C1 segment of cervical spinal cord (tissue), 14 donors: ENCODE measurements at regions not wholly inside any gene's neighbourhood (a gene's known extent, or its start where the extent isn't known, plus 50 kb on each side); places are given as distances from the start of the nearest gene placed in this dataset.
A peak's percentile ranks its signal among the peaks of the same experiment; 100 is the strongest.

Source experiments
- DNase-seq, 14 donors: peaks; one replicate each; lab custom pipeline; 2025; lab: John Stamatoyannopoulos, UW

DNA sequence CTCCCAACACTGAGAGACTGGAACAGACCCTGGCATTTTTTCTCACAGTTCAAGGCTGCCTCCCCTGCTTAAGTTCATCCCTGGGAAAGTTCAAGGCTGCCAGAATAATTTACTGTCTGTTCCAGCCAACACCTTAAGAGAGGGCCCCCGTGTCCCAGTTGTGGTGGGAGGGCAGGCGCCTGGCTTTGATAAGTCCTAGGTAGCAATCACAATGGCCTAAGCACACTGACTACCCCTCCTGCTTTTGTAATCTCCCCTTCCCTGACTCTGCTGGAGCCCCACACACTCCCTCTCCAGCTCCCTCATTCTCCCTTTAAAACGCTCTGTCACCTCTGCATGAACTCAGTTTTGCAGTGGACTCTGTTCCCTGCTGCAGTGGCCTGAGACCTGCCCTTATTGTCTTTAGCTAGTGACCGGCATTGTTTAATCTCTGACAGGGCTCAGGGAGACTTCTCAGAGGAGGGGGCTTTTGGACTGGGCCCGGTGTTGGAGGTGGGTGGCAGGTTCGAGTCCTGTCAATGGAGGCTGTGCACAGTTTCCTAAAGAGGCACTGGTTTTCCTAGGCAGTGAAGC is 507.2 kb downstream of the TBC1D22A start:
- DNase-seq = no peak

DNA sequence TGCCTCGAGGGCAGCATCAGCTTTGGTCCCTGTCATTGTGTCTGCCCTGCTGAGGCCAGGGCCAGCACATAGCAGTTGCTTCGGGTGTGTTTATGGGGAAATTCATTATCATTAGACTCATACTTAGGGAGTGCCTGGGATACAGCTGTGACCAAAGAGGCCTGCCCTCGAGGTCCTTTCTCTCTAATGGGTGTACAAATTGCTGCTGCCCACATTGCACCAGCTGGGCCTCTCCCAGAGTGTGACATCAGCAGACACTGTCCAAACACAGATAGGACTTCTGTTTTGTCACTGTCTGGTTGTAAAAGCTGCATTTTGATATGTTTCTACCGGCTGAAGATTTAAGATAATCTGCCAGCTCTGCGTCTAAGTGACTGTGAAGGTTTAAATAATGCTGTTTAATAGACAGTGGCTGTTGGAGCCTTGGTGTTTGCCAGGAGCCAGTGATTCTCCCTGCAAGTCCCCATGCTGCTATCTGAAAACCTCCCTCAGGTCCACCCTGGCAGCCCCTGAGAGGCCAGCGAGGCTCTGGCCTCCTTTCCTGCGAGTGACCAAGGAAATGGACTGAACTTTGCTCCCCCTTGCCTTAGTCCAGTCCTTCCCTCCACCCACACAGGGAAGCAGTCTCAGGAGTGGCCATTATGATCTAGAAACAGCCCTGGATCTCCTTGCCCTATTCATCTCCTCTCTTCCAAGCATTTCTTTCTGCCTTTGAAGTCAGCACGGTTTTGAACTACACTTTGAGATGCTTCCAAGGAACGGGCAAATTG is 505.2 kb downstream of the TBC1D22A start:
- DNase-seq = no peak

DNA sequence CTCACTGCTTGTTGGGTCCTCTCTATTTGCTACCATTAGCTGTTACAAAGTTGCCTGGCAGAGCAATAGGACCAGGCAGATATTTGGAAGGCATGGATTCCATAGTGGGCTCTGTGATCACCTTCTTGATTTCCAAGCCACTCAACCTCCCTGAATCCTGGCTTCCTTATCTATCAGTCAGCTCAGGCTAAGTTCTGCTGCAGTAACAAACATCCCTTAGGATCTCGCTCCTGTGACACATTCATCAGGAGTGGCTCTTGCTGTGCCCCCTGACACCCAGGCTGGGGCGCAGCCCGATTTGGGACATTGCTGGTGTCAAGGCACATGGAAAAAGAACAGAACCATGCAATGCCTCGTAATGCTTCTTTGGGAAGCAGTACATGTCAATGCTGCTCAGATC is 503.9 kb downstream of the TBC1D22A start:
- DNase-seq = no peak

DNA sequence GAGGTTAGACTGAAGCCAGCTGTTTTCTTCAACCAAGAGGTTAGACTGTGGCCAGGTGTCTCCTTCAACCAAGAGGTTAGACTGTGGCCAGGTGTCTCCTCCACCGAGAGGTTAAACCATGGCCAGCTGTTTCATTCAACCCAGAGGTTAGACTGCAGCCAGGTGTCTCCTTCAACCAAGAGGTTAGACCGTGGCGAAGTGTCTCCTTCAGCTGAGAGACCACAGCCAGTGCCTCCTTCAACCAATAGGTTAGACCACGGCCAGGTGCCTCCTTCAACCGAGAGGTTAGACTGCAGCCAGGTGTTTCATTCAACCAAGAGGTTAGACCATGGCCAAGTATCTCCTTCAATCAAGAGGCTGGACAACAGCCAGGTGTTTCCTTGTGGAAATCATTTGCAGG is 498.1 kb downstream of the TBC1D22A start:
- DNase-seq = no peak

DNA sequence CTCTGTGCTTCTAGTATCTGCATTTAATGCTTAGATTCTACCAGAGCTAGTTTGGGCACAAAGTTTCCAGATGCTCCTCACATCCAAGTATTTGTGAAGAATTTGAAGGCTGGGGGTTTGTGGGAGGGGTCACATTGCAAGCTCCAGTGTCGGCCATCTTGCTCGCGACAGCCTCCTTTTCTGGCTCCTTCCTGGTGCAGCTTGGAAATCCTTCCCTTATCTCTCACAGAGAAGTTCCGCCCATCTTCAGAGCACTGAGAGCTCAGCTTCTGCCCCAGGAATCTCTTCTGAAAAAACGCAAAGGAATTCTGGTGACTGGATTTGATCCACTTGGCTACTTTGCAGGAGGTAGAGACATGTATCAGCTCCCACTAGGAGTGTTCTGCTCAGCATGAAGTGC is 497.5 kb downstream of the TBC1D22A start:
- no peak for DNase-seq

DNA sequence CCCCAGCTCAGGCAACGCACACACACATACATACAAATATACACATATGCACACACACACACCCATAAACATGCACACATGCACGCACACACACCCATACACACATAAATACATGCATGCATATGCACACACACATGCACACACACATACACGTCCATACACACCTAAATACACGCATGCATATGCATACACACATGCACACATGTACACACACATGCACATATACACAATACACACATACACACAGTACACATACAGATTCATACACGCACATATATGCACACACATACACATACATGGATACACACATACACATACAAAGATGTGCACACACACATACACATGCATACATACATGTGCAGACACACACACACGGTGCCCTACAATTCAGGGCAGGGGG is 496.6 kb downstream of the TBC1D22A start:
- no peak for DNase-seq

DNA sequence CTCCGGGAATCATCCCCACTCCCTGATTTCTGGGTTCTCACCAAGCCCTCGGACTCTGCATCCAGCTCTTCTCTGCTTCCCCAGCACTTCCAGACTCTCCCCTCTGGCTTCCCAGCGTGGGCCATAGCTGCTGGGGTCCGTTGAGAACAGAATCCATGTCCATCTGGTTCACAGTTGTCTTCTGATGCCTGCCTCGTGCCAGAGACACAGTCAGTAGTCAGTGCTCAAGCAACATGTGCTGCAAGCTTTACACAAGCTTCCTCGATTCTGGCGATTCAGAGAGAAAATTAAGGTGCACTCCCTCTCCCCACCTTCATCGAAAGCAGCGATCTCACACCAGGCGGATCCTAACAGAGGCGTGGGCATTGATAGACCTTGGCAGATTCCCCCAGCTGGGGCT is 495.5 kb downstream of the TBC1D22A start:
- no peak for DNase-seq

DNA sequence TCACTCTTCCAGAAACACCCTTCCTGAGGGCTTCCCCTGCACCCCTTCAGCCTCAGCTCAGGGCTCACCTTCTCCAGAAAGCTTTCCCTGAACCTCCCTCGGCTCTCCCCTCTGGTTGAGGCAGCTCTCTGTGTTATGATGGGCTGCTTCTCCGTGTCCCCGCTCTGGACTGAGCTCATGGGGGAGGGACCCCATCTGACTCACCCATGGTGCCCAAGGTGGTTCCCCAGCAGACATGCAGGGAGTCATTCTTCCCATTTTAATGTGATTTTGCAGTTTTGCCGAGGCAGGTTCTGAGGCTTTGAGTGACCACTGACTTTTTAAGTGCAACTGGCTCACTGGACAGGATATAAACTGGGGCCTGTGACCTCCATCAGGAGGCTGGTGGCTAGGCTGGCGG is 495.1 kb downstream of the TBC1D22A start:
- no peak for DNase-seq

DNA sequence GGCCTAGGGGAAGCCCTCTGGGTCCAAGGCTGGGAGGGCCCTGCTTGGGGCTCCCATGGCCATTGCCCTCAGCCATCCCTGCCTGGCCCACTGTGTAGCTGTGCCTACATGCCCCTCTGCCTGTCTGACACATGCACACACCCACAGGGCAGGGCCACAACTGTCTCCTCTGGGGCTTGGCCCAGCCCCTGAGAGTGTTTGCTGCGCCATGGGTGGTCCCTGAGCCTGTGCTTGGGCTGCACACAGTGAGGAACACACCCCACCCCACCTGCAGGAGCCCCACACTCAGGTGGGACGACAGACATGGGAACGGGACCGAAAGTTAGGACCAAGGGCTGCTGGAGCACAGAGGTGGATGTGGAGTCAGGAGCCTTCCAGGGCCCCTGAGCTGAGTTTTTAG is 489.5 kb downstream of the TBC1D22A start:
- DNase-seq = no peak

DNA sequence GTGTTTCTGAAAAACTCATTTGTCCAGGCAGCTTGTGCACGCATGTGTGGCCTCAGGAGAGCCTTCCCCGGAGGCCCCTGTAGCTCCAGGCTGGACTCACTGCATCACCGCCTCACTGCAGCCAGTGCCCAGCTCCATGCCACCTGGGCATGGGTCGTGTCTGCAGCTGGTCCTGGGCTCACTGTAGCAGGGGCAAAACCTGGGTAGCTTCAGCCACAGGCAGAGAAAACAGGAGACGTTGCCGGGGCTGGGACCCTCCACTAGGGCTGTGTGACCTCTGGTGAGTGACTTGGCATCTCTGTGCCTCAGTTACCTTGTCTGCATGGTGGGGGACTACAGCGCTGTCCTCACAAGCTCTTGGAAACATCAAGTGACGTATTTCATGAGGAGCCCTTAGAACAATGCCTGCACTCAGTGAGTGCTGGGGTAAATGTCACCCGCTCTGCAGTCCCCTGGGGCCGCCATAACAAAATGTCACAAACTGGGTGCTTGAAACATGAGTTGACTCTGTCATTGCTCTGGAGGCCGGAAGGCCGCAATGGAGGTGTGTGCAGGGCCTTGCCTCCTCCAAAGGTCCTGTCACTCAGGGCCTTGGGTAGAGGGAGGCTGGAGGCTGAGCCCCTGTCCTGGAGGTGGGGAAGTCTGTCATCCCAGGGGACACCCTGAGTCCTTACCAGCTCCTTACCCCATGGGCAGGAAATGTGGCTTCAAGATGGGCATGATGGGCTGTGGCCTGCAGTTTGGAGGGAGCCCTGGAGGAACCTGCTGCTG is 488.7 kb downstream of the TBC1D22A start:
- DNase-seq = no peak

DNA sequence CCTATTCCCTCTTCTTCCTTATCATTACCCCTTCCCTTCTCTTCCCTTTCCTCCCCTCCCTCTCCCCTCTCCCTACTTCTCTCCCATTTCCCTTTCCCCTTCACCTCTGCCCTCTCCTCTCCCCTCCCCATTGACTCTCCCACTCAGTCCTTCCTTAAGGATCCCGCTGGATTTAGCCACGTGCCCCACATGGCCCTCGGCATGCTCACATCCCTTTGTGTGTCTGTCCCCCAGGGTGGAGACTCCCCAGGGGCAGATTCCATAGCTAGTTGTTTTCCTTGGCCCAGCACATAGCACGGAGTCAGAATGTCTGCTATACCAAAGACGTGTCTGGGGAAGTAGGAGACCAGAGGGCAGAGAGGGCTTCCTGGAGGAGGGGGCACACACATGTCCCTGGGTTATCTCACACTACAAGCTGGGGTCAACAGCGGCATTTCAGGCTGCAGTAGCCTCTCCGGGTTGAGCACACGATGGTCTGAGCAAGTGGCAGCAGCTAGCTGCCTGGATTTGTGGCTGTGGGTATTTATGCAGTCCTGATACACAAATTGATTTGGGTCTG is 487.0 kb downstream of the TBC1D22A start:
- DNase-seq = no peak

DNA sequence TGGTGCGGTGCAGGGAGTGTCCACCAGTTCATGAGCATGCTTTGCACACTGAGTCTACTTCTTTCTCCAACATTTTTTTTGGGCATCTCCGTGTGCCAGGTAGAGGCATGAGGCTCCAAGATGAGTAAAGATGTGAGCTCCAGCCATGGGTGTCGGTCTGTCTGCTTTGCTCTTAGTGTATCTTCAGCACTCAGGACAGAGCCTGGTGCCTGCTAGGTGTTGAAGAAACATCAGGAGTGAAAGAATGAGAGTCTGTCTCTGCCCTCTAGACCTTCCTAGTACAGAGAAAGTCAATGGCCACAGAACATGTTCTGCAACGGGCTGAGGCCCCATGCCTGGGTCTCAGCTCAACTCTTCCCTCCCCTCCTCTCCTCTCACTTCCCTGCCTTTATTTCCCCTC is 486.5 kb downstream of the TBC1D22A start:
- no peak for DNase-seq

DNA sequence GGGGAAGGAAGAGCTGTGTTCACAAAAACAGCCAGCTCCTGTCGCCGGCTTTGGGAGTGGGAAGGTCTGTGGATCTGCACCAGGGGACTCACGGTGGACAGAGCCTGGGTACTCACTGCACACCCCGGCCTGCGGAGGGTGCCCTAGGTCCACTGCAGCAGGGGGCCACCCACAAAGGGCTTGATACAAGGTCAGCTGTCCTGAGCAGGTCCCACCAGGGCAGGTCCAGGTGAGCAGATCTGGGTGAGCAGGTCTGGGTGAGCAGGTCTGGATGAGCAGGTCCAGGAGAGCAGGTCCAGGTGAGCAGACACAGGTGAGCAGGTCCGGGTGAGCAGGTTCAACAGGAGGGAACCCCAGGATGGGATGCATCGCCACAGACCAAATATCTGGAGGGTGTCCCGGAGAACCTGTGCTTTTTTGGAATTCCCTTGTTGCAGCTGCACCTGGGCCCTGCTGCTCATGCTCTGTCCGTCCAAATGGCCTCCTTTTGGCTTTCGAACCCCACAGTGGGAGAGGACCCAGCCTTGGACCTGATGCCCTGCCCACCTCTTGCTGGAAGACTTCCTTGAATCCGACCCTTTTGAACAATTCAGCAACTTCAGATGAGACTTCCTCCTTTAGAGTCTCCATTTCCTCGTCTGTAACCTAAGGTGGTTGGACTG is 485.3 kb downstream of the TBC1D22A start:
- DNase-seq = peak in 2 of 14 donors; percentile 2 to 14

DNA sequence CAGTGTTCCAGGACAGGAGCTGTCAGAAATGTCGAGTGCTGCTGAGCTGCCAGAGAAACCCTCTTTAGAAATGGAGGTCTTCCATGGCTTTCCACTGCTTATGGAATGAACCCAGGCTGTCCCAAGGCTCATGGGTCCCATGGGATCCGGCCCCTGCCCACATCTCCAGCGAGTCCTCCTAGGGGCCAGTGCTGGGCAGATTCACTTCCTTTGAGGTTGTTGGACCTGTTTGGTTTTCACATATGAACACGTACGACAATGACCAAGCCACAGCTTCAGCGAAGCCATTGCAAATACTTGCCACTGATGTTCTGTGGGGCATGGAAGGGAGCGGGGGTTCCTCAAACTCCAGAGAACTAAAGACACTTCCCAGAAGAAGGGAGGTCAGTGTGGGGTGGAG is 483.3 kb downstream of the TBC1D22A start:
- DNase-seq = no peak

DNA sequence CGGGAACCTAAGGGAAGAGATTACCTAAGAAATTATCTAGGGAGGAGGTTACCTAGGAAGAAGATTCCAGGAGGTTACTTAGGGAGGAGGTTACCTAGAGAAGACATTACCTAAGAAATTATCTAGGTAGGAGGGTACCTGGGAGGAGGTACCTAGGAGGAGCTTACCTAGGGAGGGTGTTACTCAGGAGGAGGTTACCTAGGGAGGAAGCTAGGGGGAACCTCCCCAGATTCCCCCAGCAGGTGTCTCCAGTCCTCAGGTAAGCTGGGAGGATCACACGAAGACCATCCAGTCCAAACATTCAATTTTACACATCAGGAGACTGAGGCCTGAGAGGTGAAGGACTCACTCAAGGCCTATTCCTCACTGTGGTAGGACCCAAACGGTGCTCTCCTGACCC is 482.8 kb downstream of the TBC1D22A start:
- DNase-seq = no peak

DNA sequence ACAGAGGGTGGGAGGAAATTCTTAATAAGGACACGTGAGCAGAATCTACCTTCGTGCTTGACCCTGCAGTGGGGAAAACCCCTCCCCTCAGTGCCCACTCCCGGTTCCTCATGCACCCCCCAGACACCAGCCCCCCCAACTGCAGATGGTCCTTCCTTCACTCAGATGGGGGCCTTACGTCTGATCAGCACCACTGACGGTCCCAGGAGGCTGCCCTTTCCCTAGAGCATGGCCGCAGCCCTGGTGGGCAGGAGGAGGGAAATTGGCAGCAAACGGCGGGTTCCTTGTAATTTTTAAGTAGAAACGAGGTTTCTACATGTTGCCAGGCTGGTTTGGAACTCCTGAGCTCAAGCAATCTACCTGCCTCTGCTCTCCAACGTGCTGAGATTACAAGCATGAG is 477.7 kb downstream of the TBC1D22A start:
- no peak for DNase-seq

DNA sequence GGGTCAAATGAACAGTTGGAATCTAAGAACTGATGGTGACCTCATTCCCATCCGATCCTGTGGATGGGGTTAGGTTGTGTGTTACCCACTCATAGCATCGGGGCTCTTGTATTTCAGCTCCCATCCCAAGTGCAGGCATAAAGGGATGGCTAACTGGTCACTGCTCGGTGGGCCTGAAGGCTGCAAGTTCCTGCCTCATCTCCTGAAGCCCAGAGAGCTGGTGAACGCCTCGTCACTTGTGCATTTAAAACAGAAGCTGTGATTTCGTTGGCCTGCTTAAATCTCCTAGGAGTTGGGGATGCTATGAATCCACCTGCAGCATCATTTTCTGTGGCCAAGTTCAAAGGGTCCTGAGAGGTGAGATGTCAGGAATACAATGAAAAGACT is 477.0 kb downstream of the TBC1D22A start:
- DNase-seq = no peak

DNA sequence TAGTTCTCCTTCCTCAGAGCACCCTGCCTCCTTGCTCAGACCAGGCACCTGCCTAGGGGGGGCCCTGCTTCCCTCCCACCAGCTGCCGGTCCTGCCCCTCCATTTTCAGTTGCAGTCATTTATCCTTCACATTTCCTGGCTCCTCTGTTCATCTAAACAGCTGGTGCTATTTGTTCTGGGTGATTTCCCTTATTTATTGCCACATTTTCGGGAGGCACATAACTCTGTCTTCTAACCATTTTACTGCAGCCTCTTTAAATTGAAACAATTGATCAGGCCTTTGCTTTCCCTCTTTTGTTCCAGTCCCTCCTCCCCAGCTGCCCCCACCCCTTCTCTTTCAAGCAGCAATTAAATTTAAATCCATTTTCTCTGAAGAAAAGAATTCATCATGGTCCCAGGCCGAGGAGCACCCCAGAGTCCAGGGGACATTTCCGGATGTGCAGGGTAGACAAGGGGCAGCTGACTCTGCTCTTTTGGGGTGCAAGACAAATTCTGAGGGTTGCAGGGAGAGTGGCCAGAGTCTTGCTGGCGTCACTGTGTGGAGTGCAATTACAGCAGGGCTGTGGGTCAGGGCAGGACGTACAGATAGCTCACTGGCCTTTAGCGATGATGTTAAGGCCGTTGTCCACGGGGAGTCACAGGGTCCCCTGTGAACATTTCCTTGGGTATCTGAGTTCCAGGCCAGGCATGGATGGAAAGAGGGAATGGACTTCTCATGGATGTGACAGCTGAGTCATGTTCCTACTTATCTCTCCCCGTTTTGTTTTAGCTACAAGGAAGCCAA is 476.4 kb downstream of the TBC1D22A start:
- DNase-seq = no peak

DNA sequence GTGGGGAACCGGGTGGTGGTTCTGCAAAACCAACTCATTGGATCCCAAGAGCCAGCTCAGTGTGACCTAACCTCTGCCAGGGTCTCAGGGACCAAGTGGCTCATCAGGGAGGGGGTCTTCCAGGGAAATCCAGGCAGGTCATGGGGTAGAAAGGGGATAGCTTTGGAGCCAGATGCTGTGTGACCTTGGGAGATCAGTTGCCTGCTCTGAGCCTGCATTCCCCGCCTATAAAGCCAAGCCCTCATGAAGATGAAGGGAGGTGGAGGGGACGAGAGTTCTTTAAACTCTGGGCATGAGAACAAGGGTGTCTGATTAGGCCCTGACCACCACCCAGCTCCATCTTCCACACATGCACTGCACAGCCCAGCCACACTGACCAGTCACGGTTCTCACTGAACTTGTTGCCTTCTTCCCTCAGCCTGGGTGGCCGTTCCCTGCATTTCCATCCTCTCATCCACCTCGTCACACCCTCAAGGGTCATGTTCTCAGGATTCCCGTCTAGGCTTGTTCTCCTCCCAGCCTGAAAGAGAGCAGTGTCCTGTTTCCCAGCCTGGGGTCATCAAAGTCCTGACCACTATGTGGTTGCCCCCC is 475.5 kb downstream of the TBC1D22A start:
- no peak for DNase-seq

DNA sequence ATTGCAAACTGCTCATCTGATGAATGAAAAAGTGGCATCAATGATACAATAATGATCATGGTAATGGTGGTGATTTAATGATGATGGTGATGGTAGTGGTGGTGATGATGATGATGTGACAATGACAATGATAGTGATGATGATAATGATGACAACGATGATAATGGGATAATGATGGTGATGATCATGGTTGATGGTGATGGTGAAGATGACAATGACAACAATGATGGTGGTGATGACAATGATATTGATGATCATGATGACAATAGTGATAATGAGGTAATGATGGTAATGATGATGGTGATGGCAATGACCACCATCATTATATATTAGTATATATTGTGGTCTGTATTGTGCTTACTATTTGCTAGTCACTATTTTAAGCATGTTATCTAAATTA is 474.3 kb downstream of the TBC1D22A start:
- DNase-seq = no peak

DNA sequence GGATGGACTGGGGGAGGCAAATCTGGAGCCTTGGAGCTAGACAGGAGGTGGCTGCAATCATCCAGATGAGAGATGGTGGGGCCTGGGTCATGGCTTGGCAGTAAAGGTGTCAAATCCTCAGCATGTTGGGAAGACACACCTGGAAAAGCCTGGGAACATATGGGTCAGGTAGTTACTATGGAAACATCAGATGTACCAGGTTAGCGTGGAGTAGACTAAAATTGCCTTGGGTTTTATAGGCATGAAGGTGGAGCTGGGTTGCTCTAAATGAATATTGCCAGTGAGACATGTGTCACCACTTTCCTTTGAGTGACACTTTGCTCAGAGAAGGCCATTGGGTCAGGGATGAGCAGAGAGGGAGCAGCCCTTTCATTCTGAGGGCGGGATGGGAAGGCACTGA is 473.7 kb downstream of the TBC1D22A start:
- DNase-seq = no peak
